Breast epithelium (tissue), 3 donors: ENCODE measurements at regions not wholly inside any gene's neighbourhood (a gene's known extent, or its start where the extent isn't known, plus 50 kb on each side); places are given as distances from the start of the nearest gene placed in this dataset.

Experiments
- POLR2A ChIP-seq: fragments of 450-650 bp; IDR thresholded peaks from one replicate; pipeline ENCODE4 v1.6.1; 2016; ENCODE audit warnings: antibody characterized with exemption, mild to moderate bottlenecking, moderate library complexity
- TF ChIP-seq, protein P1 (sequence below), 3 donors: fragments of 450-650 bp; IDR thresholded peaks; one replicate each; pipeline ENCODE4 v1.5.1; 2016 to 2017; ENCODE audit warnings: antibody characterized with exemption in 3 of 3, mild to moderate bottlenecking in 3 of 3, moderate library complexity in 3 of 3

GRCh38 chr11:23859087-23859486 is 637.8 kb upstream of the LUZP2 start:
- TF ChIP-seq POLR2A: no peak
- TF ChIP-seq, protein P1, sequence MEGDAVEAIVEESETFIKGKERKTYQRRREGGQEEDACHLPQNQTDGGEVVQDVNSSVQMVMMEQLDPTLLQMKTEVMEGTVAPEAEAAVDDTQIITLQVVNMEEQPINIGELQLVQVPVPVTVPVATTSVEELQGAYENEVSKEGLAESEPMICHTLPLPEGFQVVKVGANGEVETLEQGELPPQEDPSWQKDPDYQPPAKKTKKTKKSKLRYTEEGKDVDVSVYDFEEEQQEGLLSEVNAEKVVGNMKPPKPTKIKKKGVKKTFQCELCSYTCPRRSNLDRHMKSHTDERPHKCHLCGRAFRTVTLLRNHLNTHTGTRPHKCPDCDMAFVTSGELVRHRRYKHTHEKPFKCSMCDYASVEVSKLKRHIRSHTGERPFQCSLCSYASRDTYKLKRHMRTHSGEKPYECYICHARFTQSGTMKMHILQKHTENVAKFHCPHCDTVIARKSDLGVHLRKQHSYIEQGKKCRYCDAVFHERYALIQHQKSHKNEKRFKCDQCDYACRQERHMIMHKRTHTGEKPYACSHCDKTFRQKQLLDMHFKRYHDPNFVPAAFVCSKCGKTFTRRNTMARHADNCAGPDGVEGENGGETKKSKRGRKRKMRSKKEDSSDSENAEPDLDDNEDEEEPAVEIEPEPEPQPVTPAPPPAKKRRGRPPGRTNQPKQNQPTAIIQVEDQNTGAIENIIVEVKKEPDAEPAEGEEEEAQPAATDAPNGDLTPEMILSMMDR (IDR thresholded peaks at IDR 0.05): no peak
